Endodermal cell (in vitro differentiated cells): ENCODE measurements at regions not wholly inside any gene's neighbourhood (a gene's known extent, or its start where the extent isn't known, plus 50 kb on each side); places are given as distances from the start of the nearest gene placed in this dataset.
A peak's percentile ranks its signal among the peaks of the same experiment; 100 is the strongest.

Experiments used
- DNase-seq: peaks from one replicate; pipeline ENCODE4 v3.0.0-alpha.2; 2017
- H3K27ac ChIP-seq: 2 replicates; pipeline ENCODE4 v1.5.1; 2013; ENCODE audit warnings: mild to moderate bottlenecking, low read depth, low read length, moderate library complexity
- H3K27me3 ChIP-seq: 2 replicates; pipeline ENCODE4 v1.6.1; 2013; ENCODE audit warnings: mild to moderate bottlenecking, low read length, moderate library complexity; ENCODE audit not compliant: insufficient read depth, control insufficient read depth, poor library complexity, severe bottlenecking
- H3K36me3 ChIP-seq: 2 replicates; pipeline ENCODE4 v1.7.0; 2013; ENCODE audit warnings: mild to moderate bottlenecking, low read length, moderate library complexity; ENCODE audit not compliant: control insufficient read depth, insufficient read depth
- H3K4me1 ChIP-seq: one replicate; pipeline ENCODE4 v1.7.0; 2013; ENCODE audit warnings: low read length; ENCODE audit not compliant: control insufficient read depth, insufficient read depth
- H3K4me3 ChIP-seq: 2 replicates; pipeline ENCODE4 v1.5.1; 2013; ENCODE audit warnings: mild to moderate bottlenecking, low read length, moderate library complexity
- H3K9ac ChIP-seq: 2 replicates; pipeline ENCODE4 v1.6.1; 2013; ENCODE audit warnings: mild to moderate bottlenecking, low read length, moderate library complexity; ENCODE audit not compliant: poor library complexity, severe bottlenecking; ENCODE audit errors: extremely low read depth
- H3K9me3 ChIP-seq: 2 replicates; pipeline ENCODE4 v1.6.1; 2013; ENCODE audit warnings: mild to moderate bottlenecking, low read length, moderate library complexity; ENCODE audit not compliant: control insufficient read depth
- H3K27ac Mint-ChIP-seq: 2 replicates; pipeline ENCODE4 v1.8.0; 2020; ENCODE audit warnings: mixed read lengths
- H3K27me3 Mint-ChIP-seq: 2 replicates; pipeline ENCODE4 v1.8.0; 2021; ENCODE audit warnings: mild to moderate bottlenecking, mixed read lengths; ENCODE audit not compliant: insufficient read depth
- H3K36me3 Mint-ChIP-seq: 2 replicates; pipeline ENCODE4 v1.8.0; 2020; ENCODE audit warnings: low read depth, mixed read lengths
- H3K4me1 Mint-ChIP-seq: 2 replicates; pipeline ENCODE4 v1.8.0; 2020; ENCODE audit warnings: mixed read lengths
- H3K4me3 Mint-ChIP-seq: 2 replicates; pipeline ENCODE4 v1.8.0; 2020; ENCODE audit warnings: mild to moderate bottlenecking, moderate library complexity, mixed read lengths
- H3K9me3 Mint-ChIP-seq: 2 replicates; pipeline ENCODE4 v1.8.0; 2020; ENCODE audit warnings: mild to moderate bottlenecking, mixed read lengths
- CTCF ChIP-seq: fragments of 200-600 bp; sonication (generic); conservative IDR thresholded peaks from 2 replicates; pipeline ENCODE4 v1.5.0; 2021; ENCODE audit warnings: antibody characterized with exemption, mild to moderate bottlenecking
- WGBS, 2 experiments: methylation state at CpG; one replicate each; pipeline versions ENCODE4 v1.1.5 to v1.1.7; 2013; ENCODE audit warnings: missing lambda C conversion rate in 2 of 2, mixed read lengths in 1 of 2; ENCODE audit not compliant: insufficient coverage in 1 of 2, insufficient read length in 1 of 2; 5-methylcytosine and 5-hydroxymethylcytosine counted together

- H3K9me3 Mint-ChIP-seq = peaks cover 3% of the 10 kb centered on the region
- H3K27ac ChIP-seq = no peak overlapping the region
- H3K4me3 Mint-ChIP-seq = no peak overlapping the region
- DNase-seq = no peak
- H3K4me1 Mint-ChIP-seq = no peaks in the 10 kb centered on the region
- no peaks in the 10 kb centered on the region for H3K27me3 ChIP-seq
- no peaks in the 10 kb centered on the region for H3K36me3 ChIP-seq
- no peaks in the 10 kb centered on the region for H3K27me3 Mint-ChIP-seq
- no peak overlapping the region for H3K9ac ChIP-seq
- no peaks in the 10 kb centered on the region for H3K4me1 ChIP-seq
- peaks cover 7% of the 10 kb centered on the region for H3K9me3 ChIP-seq
- TF ChIP-seq CTCF = no peak
- no peak overlapping the region for H3K4me3 ChIP-seq
- 90 to 100% methylated on average over 1 of the region's 1 CpG for WGBS, 2 experiments
- no peaks in the 10 kb centered on the region for H3K36me3 Mint-ChIP-seq
- H3K27ac Mint-ChIP-seq = no peak overlapping the region
Observed at GRCh38 chr12:83821967-83822366, 1090.6 kb downstream of the SLC6A15 start.

GRCh38 chr12:83818881-83819280, 1093.7 kb downstream of the SLC6A15 start:
- no peaks in the 10 kb centered on the region for H3K4me1 Mint-ChIP-seq
- Histone ChIP-seq H3K27me3 (no peaks in the 10 kb centered on the region), H3K36me3 (no peaks in the 10 kb centered on the region), H3K9me3 (peaks cover under 1% of the 10 kb centered on the region), H3K4me3 (no peak overlapping the region), H3K4me1 (no peaks in the 10 kb centered on the region), H3K9ac (no peak overlapping the region), H3K27ac (no peak overlapping the region)
- DNase-seq = peak; percentile 57
- WGBS, 2 experiments = 43 to 87% methylated on average over 1 of the region's 1 CpG
- no peak overlapping the region for H3K27ac Mint-ChIP-seq
- H3K27me3 Mint-ChIP-seq = no peaks in the 10 kb centered on the region
- no peaks in the 10 kb centered on the region for H3K36me3 Mint-ChIP-seq
- H3K9me3 Mint-ChIP-seq = peaks cover 2% of the 10 kb centered on the region
- TF ChIP-seq CTCF = no peak
- no peak overlapping the region for H3K4me3 Mint-ChIP-seq

- DNase-seq = no peak
- no peak overlapping the region for H3K9ac ChIP-seq
Observed at GRCh38 chr12:83817730-83818129, 1094.9 kb downstream of the SLC6A15 start.

More at GRCh38 chr12:83817730-83818129, 1094.9 kb downstream of the SLC6A15 start:
- 93 to 100% methylated on average over 1 of the region's 1 CpG for WGBS, 2 experiments
- H3K36me3 ChIP-seq = no peaks in the 10 kb centered on the region
- Mint-ChIP-seq H3K4me3 (no peak overlapping the region), H3K9me3 (no peaks in the 10 kb centered on the region), H3K27ac (no peak overlapping the region), H3K4me1 (no peaks in the 10 kb centered on the region), H3K36me3 (no peaks in the 10 kb centered on the region), H3K27me3 (no peaks in the 10 kb centered on the region)
- no peaks in the 10 kb centered on the region for H3K4me1 ChIP-seq
- H3K4me3 ChIP-seq = no peak overlapping the region
- no peaks in the 10 kb centered on the region for H3K27me3 ChIP-seq
- no peak for TF ChIP-seq CTCF
- no peak overlapping the region for H3K27ac ChIP-seq
- no peaks in the 10 kb centered on the region for H3K9me3 ChIP-seq
